SU-DHL-6 (cell line): ENCODE measurements at regions not wholly inside any gene's neighbourhood (a gene's known extent, or its start where the extent isn't known, plus 50 kb on each side); places are given as distances from the start of the nearest gene placed in this dataset.

Source experiments
- EZH2phosphoT487 ChIP-seq: fragments of 200-600 bp; sonication (generic), shearing (Covaris generic); conservative IDR thresholded peaks from 2 replicates; pipeline ENCODE4 v1.6.1; 2018; ENCODE audit warnings: mild to moderate bottlenecking, antibody characterized with exemption, low read length, moderate library complexity, mixed read lengths
- TF ChIP-seq, protein P1 (sequence below): fragments of 200-600 bp; sonication (generic); IDR thresholded peaks from one replicate; pipeline ENCODE4 v1.5.1; 2017; ENCODE audit warnings: antibody characterized with exemption, mild to moderate bottlenecking, low read length, moderate library complexity; ENCODE audit not compliant: insufficient read depth, poor library complexity, severe bottlenecking

- TF ChIP-seq, protein P1, sequence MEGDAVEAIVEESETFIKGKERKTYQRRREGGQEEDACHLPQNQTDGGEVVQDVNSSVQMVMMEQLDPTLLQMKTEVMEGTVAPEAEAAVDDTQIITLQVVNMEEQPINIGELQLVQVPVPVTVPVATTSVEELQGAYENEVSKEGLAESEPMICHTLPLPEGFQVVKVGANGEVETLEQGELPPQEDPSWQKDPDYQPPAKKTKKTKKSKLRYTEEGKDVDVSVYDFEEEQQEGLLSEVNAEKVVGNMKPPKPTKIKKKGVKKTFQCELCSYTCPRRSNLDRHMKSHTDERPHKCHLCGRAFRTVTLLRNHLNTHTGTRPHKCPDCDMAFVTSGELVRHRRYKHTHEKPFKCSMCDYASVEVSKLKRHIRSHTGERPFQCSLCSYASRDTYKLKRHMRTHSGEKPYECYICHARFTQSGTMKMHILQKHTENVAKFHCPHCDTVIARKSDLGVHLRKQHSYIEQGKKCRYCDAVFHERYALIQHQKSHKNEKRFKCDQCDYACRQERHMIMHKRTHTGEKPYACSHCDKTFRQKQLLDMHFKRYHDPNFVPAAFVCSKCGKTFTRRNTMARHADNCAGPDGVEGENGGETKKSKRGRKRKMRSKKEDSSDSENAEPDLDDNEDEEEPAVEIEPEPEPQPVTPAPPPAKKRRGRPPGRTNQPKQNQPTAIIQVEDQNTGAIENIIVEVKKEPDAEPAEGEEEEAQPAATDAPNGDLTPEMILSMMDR = no peak
- TF ChIP-seq EZH2phosphoT487 = no peak
These were observed 369.3 kb downstream of the FBXW7 start for GRCh38 chr4:152166567-152166966.
